ENCODE measurements at regions not wholly inside any gene's neighbourhood (a gene's known extent, or its start where the extent isn't known, plus 50 kb on each side); places are given as distances from the start of the nearest gene placed in this dataset.
A peak's percentile ranks its signal among the peaks of the same experiment; 100 is the strongest.

DNA sequence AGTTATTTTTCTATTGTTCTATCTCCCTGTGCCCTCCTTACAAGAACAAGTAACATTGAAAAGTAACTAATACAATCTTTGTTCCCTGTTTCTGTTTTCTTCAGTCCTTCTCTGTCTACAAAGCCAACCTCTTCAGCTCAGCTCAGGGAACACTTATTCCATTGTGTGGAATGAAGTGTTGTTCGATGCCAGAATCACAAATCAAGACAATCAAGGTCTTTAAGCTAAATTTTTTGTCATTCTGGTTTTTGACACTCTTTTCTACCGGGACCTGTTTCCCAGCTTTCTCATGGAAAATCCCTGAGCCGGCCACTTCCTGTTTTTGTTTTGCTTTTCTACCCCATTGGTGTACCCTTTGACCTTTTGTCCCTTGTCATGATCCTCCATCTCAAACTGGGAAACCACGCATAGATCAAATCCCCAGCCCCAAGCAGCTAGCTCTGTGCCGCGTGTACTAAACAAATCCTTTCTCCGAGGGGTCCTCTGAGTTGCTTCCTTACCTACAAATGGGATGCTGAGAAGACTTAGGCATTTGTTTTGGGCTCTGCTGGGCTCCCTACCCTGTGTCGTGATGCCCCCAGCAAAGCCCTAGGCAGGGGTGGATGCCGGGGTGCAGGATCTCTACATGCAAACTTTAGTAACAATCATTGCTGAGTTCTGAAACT lies 141.8 kb downstream of the TOMM20 start:
- no peaks in the 10 kb centered on the region for H3K9me3 ChIP-seq (ENCODE audit: low read length)
- H4K20me1 ChIP-seq (ENCODE audit: insufficient read depth, low read length): no peaks in the 10 kb centered on the region
- CTCF ChIA-PET (ENCODE audit: unreplicated experiment): interaction anchor here (1.0 kb wide), 1 partner anchor 10 kb away, joined by 3 read pairs; no protein-coding TSS in a partner anchor
- BruUV-seq (replicated peaks): no TSS peak
- no peaks in the 10 kb centered on the region for H3K9me2 ChIP-seq (ENCODE audit: insufficient read depth, low read length)
- H2AFZ ChIP-seq (ENCODE audit: low read length): peak overlapping the region; percentile 91
- intact Hi-C loops (cut with micrococcal nuclease; ENCODE audit: unreplicated experiment): no loop called here
- peak overlapping the region; percentile 49 for H3K4me2 ChIP-seq (ENCODE audit: low read length)
- POLR2A ChIA-PET: interaction anchor here (0.8 to 1.4 kb wide), 8 partner anchors 8 to 92 kb away, joined by 3 to 7 read pairs (median 4); no protein-coding TSS in a partner anchor
- peaks cover 51% of the 10 kb centered on the region for H3K4me1 ChIP-seq (ENCODE audit: insufficient read depth, low read length, poor library complexity, severe bottlenecking)
- DNase-seq (ENCODE audit: low spot score): no peak
- TF ChIP-seq, protein P1, sequence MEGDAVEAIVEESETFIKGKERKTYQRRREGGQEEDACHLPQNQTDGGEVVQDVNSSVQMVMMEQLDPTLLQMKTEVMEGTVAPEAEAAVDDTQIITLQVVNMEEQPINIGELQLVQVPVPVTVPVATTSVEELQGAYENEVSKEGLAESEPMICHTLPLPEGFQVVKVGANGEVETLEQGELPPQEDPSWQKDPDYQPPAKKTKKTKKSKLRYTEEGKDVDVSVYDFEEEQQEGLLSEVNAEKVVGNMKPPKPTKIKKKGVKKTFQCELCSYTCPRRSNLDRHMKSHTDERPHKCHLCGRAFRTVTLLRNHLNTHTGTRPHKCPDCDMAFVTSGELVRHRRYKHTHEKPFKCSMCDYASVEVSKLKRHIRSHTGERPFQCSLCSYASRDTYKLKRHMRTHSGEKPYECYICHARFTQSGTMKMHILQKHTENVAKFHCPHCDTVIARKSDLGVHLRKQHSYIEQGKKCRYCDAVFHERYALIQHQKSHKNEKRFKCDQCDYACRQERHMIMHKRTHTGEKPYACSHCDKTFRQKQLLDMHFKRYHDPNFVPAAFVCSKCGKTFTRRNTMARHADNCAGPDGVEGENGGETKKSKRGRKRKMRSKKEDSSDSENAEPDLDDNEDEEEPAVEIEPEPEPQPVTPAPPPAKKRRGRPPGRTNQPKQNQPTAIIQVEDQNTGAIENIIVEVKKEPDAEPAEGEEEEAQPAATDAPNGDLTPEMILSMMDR (conservative IDR thresholded peaks at IDR 0.05; ENCODE audit: low read length): no peak
- no peak for TF ChIP-seq EZH2phosphoT487 (IDR thresholded peaks at IDR 0.05; ENCODE audit: borderline replicate concordance, low read depth, low read length)
- H3K27ac ChIP-seq (ENCODE audit: low read depth, low read length, poor library complexity, severe bottlenecking): peak overlapping the region; percentile 1
- H3K4me3 ChIP-seq (ENCODE audit: low read depth, low read length, poor library complexity, severe bottlenecking): no peak overlapping the region
- no peaks in the 10 kb centered on the region for H3K79me2 ChIP-seq (ENCODE audit: insufficient read depth, low read depth, low read length)
- H3K36me3 ChIP-seq (ENCODE audit: insufficient read depth, low read length): no peaks in the 10 kb centered on the region

- DNase-seq (ENCODE audit: low spot score): no peak
- Histone ChIP-seq H3K4me3 (ENCODE audit: low read depth, low read length, poor library complexity, severe bottlenecking) (no peak overlapping the region), H3K4me2 (ENCODE audit: low read length) (no peak overlapping the region), H3K9me3 (ENCODE audit: low read length) (no peaks in the 10 kb centered on the region), H4K20me1 (ENCODE audit: insufficient read depth, low read length) (no peaks in the 10 kb centered on the region), H3K79me2 (ENCODE audit: insufficient read depth, low read depth, low read length) (no peaks in the 10 kb centered on the region), H3K27ac (ENCODE audit: low read depth, low read length, poor library complexity, severe bottlenecking) (no peak overlapping the region), H3K9me2 (ENCODE audit: insufficient read depth, low read length) (no peaks in the 10 kb centered on the region), H2AFZ (ENCODE audit: low read length) (no peak overlapping the region), H3K36me3 (ENCODE audit: insufficient read depth, low read length) (no peaks in the 10 kb centered on the region), H3K4me1 (ENCODE audit: insufficient read depth, low read length, poor library complexity, severe bottlenecking) (peaks cover 58% of the 10 kb centered on the region)
- CTCF ChIA-PET (ENCODE audit: unreplicated experiment): no interaction called here
- POLR2A ChIA-PET: interaction anchor here (1.1 kb wide), 1 partner anchor 13 kb away, joined by 5 read pairs; no protein-coding TSS in a partner anchor
- intact Hi-C loops (cut with micrococcal nuclease; ENCODE audit: unreplicated experiment): no loop called here
- BruUV-seq (replicated peaks): no TSS peak
- no peak for TF ChIP-seq EZH2phosphoT487 (IDR thresholded peaks at IDR 0.05; ENCODE audit: borderline replicate concordance, low read depth, low read length)
- TF ChIP-seq, protein P1 (conservative IDR thresholded peaks at IDR 0.05; ENCODE audit: low read length): no peak
These were observed 142.9 kb downstream of the TOMM20 start for GRCh38 chr1:234985516-234986294.

All from OCI-LY7 (cell line).